ENCODE measurements at regions not wholly inside any gene's neighbourhood (a gene's known extent, or its start where the extent isn't known, plus 50 kb on each side); places are given as distances from the start of the nearest gene placed in this dataset.

- DNase-seq (ENCODE audit: low read depth), result no peak
- peaks cover 11% of the 10 kb centered on the region for H3K27me3 ChIP-seq (ENCODE audit: control insufficient read depth, insufficient read depth, low read length)
- no peaks in the 10 kb centered on the region for H3K36me3 ChIP-seq (ENCODE audit: control insufficient read depth, insufficient read depth, low read length)
- no peak overlapping the region for H3K4me3 ChIP-seq (ENCODE audit: low read depth, low read length)
- no peak for TF ChIP-seq CTCF (IDR thresholded peaks at IDR 0.05; ENCODE audit: insufficient read depth, low read length, poor library complexity, severe bottlenecking)
Measured at GRCh38 chr17:77899498-77899897, 59.0 kb upstream of the TNRC6C start.

- TF ChIP-seq CTCF (IDR thresholded peaks at IDR 0.05; ENCODE audit: insufficient read depth, low read length, poor library complexity, severe bottlenecking), result no peak
- H3K36me3 ChIP-seq (ENCODE audit: control insufficient read depth, insufficient read depth, low read length), result no peaks in the 10 kb centered on the region
- H3K27me3 ChIP-seq (ENCODE audit: control insufficient read depth, insufficient read depth, low read length), result peaks cover 18% of the 10 kb centered on the region
- H3K4me3 ChIP-seq (ENCODE audit: low read depth, low read length), result no peak overlapping the region
- no peak for DNase-seq (ENCODE audit: low read depth)
Measured at GRCh38 chr17:77901481-77901880, 57.0 kb upstream of the TNRC6C start.

GRCh38 chr17:77905266-77905665, 53.2 kb upstream of the TNRC6C start:
- no peak for DNase-seq (ENCODE audit: low read depth)
- H3K36me3 ChIP-seq (ENCODE audit: control insufficient read depth, insufficient read depth, low read length), result no peaks in the 10 kb centered on the region
- TF ChIP-seq CTCF (IDR thresholded peaks at IDR 0.05; ENCODE audit: insufficient read depth, low read length, poor library complexity, severe bottlenecking), result no peak
- no peak overlapping the region for H3K4me3 ChIP-seq (ENCODE audit: low read depth, low read length)
- peaks cover 18% of the 10 kb centered on the region for H3K27me3 ChIP-seq (ENCODE audit: control insufficient read depth, insufficient read depth, low read length)

GRCh38 chr17:77905766-77906165, 52.7 kb upstream of the TNRC6C start:
- no peak for TF ChIP-seq CTCF (IDR thresholded peaks at IDR 0.05; ENCODE audit: insufficient read depth, low read length, poor library complexity, severe bottlenecking)
- Histone ChIP-seq H3K36me3 (ENCODE audit: control insufficient read depth, insufficient read depth, low read length) (no peaks in the 10 kb centered on the region), H3K27me3 (ENCODE audit: control insufficient read depth, insufficient read depth, low read length) (peaks cover 18% of the 10 kb centered on the region), H3K4me3 (ENCODE audit: low read depth, low read length) (no peak overlapping the region)
- no peak for DNase-seq (ENCODE audit: low read depth)

GRCh38 chr17:77906377-77906871, 52.1 kb upstream of the TNRC6C start:
- Histone ChIP-seq H3K4me3 (ENCODE audit: low read depth, low read length) (no peak overlapping the region), H3K36me3 (ENCODE audit: control insufficient read depth, insufficient read depth, low read length) (no peaks in the 10 kb centered on the region), H3K27me3 (ENCODE audit: control insufficient read depth, insufficient read depth, low read length) (peaks cover 17% of the 10 kb centered on the region)
- no peak for DNase-seq (ENCODE audit: low read depth)
- TF ChIP-seq CTCF (IDR thresholded peaks at IDR 0.05; ENCODE audit: insufficient read depth, low read length, poor library complexity, severe bottlenecking), result no peak
